Fibroblast of skin of back (primary cell): ENCODE measurements at regions not wholly inside any gene's neighbourhood (a gene's known extent, or its start where the extent isn't known, plus 50 kb on each side); places are given as distances from the start of the nearest gene placed in this dataset.

ENCODE experiments used
- DNase-seq: peaks from one replicate; pipeline ENCODE4 v3.0.0-alpha.2; 2013

DNA sequence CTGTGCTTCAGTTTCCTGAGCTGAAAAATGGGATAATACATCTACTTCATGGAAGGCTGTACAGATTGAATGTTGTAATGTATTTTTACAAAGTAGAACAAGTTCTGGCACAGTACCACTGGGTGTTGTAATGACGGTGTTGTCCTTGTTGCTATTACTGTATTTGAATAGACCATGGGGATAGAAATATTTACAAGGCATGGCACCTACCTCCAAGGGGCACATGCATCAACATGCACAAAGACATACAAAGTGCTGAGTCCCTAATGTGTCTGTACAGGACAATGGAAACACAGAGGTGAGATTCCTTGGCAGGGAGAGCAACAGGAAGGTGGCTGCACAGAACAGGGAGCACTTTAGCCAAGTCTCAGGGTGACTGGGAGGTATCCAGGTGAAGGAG is 930.6 kb upstream of the TMEM132C start:
- DNase-seq, result no peak

DNA sequence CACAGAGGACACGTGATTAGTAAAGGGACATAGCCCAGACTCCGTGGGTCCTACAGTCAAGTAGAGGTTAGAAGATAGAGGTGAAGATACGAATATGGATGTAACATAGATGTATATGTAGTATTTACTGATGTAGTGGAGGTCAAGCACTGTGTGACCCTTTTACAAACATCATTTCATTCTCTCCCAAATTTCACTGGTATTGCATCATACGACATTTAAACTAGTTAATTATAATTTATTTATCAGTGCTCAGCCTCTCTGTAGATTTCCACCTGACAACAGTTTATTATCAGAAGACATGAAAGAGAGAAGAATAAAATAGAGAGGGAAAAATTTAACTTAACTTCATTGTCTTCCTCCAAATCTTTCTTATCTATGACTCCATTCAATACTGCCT is 927.9 kb upstream of the TMEM132C start:
- DNase-seq, result no peak

DNA sequence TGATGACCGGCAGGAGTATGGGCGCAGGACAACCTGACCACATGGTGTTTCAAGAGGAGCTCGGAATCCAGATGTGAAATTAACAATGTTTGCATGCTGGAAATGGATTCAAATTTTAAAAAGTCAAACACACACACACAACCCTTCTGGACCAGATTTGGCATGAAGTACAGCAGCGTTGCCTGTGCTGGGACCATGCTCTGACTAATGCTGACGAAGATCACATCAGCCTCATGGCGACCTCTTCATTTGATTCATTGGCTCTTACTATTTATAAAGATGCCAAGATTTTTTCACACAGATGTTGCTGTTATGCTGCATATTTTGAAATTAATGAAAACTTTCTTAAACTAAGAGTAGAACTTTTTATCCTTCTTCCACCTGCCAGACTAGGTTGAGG is 926.6 kb upstream of the TMEM132C start:
- DNase-seq, result no peak

DNA sequence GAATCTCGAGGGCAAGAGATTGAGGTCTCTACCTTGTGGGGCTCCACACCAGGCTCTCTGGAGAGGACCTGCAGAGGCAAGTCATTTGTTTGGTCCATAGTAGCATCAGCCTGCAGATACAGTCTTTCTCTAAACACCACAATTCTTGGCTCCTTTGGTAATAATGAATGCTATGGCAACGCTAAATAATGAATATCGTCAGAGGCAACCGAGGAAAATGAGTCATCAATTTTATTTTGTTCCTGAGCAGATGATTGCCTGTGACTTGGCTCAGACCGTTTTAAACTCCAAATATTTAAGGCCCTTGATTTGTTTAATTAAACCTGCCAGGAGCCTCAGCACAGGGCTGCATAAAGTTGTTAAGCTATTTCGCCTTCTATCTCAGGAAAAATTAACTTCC is 924.1 kb upstream of the TMEM132C start:
- no peak for DNase-seq

DNA sequence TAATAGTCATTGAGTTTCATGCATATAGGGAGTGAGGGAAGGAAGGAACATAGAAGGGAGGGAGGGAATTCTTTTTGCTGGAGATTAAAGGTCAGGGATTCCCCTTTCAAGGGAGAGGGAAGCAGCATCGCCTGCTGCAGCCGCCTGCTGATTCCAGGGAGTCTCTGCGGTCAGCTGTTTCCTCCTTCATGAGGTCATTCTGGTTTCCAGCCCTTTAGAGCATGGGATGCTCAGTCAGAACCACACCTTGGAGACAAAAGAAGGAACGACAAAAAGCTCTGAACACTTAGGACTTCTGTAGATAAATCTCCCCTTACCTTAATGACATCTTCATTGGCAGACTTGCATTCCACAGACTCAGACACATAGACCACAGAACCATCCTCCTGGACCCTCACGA is 923.0 kb upstream of the TMEM132C start:
- DNase-seq, result no peak

DNA sequence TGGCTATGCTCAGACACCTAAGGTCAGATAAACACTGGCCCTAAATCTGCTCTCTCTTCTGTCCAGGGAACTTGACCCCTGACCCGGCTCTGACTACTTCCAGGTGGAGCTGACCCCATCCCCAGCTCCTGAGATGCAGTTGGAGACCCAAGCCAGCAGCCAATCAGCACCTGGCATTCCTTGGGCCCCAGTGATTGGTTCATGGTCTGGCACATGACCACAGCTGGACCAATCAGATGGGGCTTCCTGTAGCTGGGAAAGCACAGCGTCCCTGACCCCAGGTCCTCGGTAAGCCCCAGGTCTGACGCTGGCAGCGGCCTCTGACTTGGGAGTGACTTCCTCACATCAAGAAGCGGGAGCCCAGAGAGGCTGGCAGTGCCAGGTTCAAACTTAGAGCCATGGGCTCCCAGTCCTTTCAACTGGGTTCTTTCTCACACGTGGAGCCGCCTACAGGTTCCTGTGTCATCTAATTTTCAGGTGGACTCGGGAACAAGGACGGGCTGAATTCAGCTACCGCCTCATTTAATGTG is 915.4 kb upstream of the TMEM132C start:
- DNase-seq, result no peak

DNA sequence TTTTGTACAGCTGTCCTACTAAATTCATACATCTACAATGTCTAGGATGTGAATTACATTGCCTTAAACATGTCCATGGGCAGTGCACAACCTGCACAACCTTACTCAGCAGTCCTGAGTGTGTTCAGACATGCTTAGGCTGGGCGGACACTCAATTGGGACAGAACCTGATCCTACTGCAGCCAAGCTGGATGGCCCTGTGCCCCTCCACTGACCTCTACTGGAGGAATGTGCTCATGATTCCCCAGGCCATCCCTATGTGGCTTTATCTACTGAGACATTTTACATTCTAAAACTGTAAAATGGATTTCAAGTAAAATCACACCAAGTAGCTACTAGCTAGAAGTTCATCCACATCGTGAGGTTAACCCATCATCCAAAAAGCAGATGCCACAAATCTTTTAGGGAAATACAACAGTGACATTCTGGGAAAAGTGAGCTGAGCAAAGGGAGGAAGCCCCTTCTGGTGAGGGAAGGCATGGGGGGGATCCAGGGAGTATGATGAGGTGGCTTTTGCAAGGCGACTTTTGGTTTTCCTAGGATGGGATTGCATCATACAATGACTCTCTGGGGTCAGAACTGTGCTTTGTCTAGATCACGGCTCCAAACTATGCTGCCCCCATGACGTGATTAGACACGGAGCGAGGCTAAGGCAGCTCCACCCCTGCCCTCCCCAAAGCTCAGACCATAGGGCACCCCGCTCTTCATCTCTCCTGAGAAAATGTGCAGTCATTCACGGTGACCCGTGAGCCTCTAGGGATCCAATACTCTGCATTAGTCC is 911.7 kb upstream of the TMEM132C start:
- peak; percentile 15 for DNase-seq

DNA sequence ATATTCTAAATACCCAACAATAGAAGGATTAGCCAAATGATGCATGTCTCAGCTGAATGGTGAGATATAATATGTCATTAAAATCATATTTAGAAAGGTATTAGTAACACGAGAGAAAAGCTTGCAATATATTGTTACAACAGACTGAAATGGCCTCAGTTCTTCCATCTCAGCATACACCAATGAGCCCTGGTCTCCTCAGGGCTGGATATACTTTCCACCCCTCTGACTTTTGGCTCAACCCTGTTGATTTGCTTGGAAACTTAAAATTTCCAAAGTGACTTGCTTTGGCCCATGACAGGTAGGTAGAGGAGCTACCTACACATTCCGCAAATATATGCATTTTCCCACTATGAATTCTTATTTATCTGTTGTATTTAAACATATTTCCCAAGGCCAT is 908.1 kb upstream of the TMEM132C start:
- no peak for DNase-seq

DNA sequence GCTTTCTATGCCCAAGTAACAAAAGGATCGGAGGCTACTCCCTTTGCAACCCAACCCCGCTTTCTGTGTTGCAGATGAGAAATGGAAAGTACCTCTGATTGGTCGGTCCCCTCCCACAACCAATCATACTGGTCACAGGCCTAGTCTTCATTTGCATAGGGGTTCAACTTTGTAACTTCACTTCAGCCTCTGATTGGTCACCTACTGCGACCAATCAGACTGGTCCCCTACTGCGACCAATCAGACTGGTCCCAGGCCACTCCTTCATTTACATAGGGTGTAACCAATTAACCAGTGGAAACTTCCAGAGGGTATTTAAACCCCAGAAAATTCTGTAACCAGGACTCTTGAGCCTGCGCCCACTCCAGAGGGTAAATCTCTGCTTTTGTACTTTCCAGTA is 906.4 kb upstream of the TMEM132C start:
- DNase-seq, result no peak

DNA sequence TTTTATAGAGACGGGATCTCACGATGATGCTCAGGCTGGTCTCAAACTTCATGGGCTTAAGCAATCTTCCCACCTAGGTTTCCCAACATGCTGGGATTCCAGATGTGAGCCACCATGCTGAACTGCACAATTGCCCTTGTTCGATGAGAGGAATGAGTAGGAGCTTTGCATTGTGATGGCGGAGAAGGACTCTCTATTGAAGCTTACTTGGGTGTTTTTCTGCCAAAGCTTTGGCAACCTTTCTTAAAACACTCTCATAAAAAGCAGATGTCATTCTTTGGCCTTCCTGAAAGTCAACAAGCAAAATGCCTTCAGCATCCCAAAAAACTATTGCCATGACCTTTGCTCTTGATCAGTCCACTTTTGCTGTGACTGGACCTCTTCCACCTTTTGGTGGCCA is 904.8 kb upstream of the TMEM132C start:
- no peak for DNase-seq

DNA sequence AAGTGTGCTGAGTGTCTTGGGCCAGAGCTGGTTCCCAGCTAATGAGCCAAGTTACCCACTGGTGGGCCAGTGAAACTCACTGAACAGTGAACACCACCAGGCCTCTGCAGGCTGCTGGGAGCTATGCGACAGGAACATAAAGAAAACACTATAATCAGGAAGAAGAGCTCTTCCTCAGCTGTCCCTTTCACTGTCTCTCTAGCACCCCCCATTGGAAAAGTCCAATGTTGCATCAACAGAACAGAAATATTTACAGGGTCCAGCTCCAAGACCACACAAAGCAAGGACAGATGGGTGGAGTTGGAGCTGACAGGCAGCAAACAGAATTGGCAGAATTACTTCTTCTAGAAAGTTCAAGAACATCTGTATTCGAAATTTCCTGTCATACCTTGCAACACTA is 903.6 kb upstream of the TMEM132C start:
- DNase-seq, result peak; percentile 25

DNA sequence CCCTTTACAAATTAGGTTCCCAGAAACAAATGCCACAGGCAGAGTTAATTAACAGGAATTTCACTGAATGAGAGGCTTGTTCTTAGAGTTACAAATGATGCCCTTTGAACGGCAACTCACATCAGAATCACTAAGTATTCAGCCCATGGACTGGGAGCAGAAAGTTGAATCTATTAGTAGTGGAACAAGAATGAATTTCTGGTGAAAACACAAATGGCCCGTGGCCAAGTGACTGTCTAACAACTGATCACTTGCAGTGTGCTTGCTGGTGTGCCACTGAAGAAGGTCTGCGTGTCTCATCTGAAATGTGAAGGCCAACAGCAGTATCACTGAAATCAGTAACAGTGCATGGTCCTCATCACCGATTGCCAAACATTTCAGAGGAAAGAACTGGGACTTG is 893.4 kb upstream of the TMEM132C start:
- DNase-seq, result no peak

DNA sequence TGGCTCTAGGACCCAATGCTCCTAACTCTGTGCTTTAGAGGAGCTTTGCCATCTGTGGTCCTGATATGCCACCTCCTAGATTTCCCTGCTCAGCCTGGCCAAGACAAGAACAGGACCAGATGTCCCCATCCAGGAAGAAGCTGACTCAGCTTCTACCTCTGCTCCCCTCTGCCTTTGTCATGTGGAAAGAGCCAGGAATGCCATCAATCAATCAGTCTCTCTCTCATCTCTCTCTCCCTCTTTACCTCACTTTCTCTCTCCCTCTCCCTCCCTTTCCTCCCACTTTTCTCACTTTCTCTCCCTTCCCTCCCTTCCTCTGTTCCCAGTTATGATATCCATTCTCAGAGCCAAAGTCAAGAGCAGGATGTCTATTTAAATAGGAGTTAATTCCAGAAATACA is 892.5 kb upstream of the TMEM132C start:
- DNase-seq, result no peak

DNA sequence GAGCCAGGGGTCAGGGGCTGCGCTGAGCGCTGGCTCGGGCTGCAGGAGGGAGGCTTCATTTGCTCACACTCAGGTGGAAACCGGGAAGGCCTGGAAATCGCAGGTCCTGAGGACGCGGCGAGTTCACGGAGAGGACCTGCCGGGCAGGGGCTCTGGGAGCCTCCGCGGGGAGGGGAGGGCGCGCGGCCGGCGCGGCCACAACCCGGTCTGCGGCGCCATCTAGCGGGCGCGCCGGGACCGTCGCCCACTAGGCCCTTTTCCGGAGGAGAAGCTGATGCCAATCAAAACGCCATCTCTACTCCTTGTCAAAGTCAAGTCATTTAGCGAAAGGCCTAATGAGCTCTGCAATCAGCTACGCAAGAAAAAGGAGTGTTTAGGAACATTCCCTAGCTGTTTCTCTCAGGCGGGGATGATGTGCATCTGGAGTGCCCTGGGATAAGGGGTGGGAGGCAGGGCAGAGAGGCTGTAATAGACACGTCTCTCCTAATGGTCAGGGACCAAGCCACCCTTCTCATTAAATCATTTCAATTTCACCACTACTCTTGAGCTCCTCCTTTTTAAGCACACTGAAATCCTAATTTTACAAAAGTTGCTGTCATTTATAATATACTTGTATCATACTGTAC is 885.8 kb upstream of the TMEM132C start:
- peak; percentile 34 for DNase-seq

DNA sequence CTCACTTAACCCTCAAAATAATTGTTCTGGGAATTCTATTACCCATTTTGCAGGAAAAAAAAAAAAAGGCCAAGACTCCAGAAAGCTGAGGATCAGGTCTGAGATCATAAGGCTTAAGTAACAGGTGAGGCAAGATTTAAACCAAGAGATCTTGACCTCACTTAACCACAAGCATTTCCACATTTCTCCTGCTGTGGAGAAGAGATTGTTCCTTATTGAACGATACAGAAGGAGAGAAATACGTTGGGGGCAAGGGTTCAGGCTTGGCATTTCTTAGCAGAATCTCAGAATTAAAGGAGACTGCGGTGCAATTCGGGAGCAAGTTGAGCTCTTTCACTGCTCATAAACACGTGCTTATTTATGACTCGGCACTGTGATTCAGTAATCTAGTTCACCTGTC is 885.3 kb upstream of the TMEM132C start:
- DNase-seq, result no peak

DNA sequence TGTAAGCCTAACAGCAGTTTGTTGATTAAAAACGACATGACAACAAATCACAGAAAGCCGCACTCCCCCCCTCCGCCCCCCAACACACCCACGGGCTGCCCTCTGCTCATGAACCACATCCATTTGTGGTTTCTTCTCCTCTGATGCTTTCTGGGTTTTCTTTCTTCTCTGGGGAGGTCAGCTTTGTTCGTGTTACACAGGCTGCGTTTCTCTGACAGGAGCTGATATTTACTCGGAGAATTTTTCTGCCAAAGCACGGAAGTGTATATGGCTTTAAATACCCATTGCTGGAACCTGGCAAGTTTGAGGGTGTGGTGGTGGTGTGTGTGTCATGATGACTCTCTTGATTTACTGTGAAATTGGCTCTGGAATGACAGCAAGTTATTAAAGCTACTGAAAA is 883.7 kb upstream of the TMEM132C start:
- peak; percentile 28 for DNase-seq

DNA sequence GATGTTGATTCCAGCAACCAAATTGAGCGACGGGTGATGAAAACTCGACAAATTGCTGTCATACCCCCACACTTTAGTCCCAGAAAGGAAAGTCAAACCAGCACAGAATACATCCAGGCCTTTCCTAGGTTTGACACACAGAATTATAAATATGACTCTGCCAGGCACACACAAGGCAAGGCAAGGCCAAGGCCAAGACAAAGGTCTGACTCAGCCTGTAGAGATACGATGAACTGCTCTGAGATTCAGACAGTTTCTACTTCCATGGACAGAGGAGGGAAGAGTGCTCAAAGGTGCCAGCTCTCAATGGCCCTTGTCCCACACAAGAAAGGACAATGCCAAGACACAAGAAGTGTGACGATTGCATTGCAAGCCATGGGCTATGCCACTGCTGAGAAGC is 880.2 kb upstream of the TMEM132C start:
- DNase-seq, result no peak

DNA sequence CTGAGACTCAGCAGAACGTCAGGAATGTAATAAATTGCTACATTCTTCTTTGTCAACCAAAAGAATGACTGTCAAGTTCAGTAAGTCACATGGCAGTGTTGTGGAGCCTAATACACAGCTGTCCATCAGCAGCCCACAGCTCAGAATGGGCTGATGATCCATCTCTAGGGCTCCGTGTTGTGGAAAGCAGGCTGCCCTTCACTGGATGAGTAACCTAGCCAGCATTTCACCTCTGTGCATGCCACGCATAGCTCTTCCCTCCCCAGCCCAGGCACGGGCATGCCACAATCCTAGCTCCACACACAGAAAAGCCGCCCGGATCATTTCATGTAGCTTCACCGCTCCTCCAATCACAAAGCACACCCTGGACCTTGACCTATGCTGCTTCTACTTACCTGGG is 878.0 kb upstream of the TMEM132C start:
- no peak for DNase-seq

DNA sequence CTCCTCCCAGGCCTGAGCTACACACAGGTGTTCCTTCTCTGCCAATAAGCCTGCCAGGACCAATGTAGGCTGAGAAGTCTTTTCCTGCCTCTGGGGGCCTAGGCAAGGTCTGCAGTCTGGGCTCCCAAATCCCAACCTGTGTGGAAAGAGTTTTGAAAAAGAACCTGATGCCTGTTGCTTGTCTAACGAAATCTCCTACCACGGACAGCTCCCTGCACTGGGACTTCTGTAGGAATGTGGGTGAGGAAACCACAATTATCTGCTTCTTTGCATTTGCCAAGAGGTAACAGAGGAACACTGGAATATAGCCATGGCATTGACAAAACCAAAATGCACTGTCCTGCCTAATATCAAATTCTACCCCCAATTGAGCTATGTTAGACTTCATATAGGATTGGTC is 877.0 kb upstream of the TMEM132C start:
- DNase-seq, result peak; percentile 79

DNA sequence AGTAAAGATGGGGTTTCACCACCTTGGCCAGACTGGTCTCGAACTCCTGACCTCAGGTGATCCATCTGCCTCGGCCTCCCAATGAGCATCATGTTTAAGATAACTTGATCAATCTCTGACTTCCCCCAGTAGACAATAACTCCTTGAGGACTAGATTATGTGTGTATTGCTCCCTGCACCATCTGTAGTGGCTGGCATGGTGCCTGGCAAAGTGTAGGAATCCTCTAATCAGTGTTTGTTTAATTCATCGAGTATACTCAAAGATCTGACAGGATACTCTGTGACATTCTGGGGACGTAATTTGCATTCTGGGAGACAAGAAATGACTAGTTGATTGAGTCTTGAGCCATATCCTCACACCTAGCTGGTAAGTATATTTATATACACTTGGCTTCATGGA is 873.5 kb upstream of the TMEM132C start:
- DNase-seq, result no peak

DNA sequence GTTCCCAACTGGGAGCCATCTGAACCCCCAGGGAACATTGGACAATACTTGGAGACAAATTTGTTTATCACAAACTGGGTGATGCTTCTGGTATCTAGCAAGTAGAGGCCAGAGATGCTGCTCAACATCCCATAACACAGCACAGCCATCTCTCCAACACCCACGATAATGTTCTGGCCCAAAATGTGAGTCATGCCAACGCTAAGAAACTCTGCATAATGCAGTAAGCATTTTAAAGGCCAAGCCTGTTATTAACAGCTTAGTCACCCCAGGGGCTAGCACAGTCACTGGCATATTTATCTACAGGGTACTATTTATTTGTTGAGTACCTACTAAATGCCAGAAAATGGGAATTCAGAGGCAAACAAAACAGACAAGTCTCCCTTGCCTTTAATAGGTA is 873.1 kb upstream of the TMEM132C start:
- peak; percentile 83 for DNase-seq

DNA sequence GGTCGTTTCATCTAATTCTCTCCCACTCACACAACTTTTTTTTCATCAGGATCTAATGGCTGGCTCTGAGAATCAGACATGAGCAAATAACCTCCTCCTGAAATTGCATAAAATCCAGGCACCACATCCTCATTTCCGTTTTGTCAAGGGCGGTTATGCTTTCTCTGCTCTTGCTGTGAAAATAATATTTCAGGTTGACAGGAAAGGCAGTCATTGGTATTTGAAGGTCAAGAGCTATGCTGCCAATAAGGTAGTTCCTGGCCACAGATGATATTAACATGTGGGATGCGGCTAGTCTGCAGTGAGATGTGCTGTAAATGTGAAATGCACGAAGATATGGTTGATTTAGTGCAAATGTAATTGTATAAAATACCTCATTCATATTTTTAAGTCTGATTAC is 870.2 kb upstream of the TMEM132C start:
- no peak for DNase-seq

DNA sequence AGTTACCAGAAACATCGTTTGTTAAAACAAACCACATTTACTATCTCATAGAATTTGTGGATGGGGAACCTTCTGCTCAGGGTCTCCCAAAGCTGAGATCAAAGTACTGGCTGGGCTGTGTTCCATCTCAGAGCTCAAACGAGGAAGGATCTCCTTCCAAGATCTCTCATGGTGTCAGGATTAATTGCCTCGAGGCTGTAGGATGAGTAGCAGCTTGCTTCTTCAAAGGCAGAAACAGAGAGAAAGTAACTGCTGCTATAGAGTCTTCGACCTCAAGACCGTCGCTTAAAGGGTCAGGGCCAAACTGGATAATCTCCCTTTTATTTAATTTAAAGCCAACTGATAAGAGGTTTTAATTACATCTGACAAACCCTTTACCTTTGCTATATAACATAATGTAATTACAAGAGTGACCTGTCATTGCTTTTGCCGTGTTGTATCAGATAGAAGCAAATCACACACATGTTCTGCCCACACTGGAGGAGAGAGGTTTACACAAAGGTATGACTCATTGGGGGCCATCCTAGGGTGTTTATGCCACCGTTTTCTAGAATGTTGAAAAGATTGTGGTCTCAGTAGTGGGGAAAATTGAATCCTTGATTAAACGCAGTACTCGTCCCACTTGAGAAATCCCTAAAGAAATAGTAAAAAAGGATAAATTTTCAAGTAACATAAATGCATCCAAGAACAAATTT is 868.8 kb upstream of the TMEM132C start:
- DNase-seq, result peak; percentile 18

DNA sequence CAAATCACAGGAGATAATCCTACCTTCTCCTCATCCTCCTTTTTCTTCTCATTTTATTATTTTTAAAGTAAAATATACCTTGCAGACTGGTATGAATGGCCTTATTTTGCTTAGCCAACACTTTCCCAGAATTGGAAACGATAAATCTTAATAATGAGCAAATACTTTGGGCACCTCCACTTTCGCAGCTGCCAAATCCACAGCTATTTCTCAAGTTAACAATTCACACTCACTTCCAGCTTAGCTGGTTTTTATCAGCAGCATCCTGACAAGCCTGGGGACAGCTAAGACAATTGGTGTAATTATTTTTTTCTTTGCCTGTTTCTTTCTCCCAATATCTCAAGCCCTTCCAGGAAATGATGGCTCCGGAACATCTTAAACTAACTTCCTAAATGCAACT is 867.5 kb upstream of the TMEM132C start:
- DNase-seq, result no peak
